HG03039 (cell line): ENCODE measurements at regions not wholly inside any gene's neighbourhood (a gene's known extent, or its start where the extent isn't known, plus 50 kb on each side); places are given as distances from the start of the nearest gene placed in this dataset.
"Not testable (repeated sequence)": the region's sequence is repeated elsewhere in the genome, so short reads cannot be mapped to it uniquely, and the experiment has no call there.

Source experiments
- ATAC-seq: cut with Tn5 transposase; IDR thresholded peaks from one replicate; pipeline ENCODE4 v1.9.1; 2021; ENCODE audit warnings: mild to moderate bottlenecking, moderate library complexity; ENCODE audit not compliant: unreplicated experiment

- ATAC-seq = peak; percentile 51
Measured at GRCh38 chr21:28334407-28334806, 658.3 kb downstream of the LTN1 start.

DNA sequence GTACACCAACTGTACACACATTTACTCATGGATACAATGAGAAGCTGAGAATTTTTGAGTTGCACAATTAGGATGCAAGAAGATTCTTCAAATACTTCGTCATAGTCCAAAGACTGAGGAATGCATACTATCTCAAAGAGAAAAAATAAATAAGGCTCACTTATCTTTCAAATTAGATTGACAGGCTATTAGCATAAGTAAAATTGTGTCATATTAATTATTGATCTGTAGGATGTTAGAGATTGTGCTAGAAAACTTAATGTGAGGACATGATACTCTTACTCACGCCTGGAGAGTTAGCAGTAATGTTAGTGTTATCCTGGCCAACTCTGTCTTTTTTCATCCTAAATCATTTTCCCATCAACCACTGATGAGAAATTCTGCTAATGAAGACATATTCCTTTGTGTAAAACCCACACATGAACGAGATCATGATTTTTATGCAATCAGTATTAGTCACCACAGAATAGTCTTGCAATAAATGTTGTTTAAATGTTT is 659.0 kb downstream of the LTN1 start:
- no peak for ATAC-seq

DNA sequence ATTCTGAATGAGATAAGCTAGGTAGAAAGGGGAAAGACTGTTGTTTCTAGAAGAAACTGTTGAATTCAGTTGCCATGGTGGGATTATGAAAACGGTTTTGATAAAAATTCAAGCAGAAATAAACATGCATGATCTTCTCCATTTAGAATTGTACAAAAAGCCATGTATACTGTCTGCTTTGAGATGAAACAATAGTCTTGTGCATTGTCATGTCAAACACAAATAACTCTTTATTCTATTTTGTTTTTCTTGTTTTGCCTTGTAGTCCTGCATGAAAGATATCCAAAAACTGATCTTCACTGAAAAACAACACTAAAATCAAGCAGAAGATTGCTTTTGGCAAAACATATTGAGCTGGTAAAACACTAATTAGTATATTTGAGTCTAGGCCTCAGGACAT is 659.9 kb downstream of the LTN1 start:
- ATAC-seq = no peak

GRCh38 chr21:28325618-28326017 is 667.1 kb downstream of the LTN1 start:
- ATAC-seq = no peak

DNA sequence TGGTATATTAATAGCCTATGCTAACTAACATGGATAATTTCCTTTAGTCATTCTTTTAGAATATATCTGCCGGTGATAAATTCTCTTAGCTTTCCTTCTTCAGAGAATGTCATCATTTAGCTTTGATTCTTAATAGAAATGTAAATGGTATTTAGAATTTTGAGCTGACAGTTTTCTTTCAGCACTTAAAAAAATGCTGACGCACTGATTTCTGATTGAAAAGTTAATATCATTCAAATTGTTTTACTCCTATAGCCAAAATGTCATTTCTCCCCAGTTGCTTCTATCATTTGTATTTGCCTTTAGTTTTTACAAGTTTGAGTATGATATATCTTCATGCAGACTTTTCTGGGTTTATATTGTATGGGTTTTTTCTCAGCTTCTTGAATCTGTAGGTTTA is 668.0 kb downstream of the LTN1 start:
- ATAC-seq = no peak

DNA sequence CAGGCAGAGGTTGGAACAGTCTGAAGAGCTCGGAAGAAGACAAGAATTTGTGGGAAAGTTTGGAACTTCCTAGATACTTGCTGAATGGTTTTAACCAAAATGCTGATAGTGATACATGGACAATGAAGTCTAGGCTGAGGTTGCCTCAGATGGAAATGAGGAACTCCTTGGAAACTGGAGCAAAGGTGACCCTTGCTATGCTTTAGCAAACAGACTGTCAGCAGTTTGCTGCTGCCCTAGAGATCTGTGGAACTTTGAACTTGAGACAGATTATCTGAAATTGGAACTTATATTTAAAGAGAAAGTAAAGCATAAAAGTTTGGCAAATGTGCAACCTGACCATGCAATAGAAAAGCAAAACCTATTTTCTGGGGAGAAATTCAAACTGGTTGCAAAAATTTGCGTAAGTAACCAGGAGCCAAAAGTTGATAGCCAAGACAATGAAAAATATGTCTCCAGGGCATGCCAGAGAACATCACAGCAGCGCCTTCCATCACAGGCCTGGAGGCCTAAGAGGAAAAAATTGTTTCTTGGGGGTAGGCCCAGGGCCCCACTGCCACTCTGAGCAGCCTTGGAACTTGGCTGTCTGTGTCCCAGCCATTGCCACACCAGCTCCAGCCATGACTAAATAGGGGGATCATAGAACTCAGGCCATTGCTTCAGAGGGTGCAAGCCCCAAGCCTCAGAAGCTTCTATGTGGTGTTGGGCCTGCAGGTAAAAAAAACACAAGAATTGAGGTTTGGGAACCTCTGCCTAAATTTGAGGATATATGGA is 675.3 kb downstream of the LTN1 start:
- no peak for ATAC-seq

GRCh38 chr21:28311411-28312190 is 681.1 kb downstream of the LTN1 start:
- ATAC-seq = no peak

GRCh38 chr21:28310711-28311110 is 682.0 kb downstream of the LTN1 start:
- no peak for ATAC-seq

- no peak for ATAC-seq
Measured at GRCh38 chr21:28310171-28310685, 682.4 kb downstream of the LTN1 start.

- ATAC-seq = no peak
Measured at GRCh38 chr21:28309596-28309995, 683.1 kb downstream of the LTN1 start.

- no peak for ATAC-seq
Measured at GRCh38 chr21:28308516-28308915, 684.2 kb downstream of the LTN1 start.

DNA sequence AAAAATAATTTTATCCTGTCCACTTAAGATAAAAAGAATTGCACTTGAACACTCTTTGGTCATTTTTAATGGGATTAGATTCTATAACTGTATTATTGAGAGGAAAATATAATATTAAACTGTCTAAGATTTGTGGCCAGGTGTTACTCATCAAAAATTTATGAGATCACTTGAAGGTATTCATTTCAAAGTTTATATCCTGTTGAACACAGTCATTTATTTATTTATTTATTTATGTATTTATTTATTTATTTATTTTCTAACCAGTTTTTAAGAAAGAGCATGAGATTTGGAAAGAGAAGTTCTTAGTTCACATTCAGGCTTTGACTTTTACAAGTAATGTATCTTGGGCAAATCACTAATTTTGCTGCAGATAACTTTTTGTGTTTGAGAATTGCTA is 692.7 kb downstream of the LTN1 start:
- ATAC-seq = no peak

DNA sequence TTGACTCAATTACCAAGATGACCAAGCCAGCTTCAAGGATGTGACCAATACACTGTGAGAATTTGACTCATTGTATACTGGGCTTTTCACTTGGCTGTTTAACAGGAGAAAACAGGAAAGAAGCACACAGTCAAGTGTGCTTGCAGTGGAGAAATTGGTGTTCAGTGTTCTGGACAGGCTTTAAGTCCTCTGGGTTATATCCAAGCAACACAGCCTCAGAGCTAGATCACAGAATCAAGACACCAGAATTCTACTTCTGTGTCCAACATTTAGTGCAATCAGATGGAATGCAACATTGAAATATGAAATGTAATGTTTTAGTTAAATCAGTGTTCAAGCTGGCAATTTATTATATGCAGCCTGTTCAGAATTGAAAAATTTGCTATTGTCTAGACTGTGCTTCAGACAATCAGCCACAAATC is 694.4 kb downstream of the LTN1 start:
- no peak for ATAC-seq

DNA sequence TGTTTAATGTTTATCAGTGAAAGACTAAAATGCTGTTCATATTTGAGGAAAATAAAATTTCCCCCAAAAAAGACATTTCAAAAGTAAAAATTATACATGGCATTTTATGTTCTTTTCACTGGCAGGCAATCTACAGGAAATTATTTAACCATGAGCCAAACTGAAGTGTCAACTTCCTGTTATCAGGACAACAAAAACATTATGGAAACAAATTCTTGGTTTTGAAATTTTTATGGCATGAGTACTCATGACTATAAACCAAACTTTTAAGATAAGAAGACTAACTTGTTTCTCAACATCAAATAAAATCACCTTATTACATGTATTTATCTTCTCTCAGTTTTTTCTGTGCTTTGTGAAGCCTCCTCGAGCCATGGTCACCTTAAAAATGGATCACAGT is 698.6 kb downstream of the LTN1 start:
- no peak for ATAC-seq

GRCh38 chr21:28283641-28284490 is 708.8 kb downstream of the LTN1 start:
- ATAC-seq = no peak

DNA sequence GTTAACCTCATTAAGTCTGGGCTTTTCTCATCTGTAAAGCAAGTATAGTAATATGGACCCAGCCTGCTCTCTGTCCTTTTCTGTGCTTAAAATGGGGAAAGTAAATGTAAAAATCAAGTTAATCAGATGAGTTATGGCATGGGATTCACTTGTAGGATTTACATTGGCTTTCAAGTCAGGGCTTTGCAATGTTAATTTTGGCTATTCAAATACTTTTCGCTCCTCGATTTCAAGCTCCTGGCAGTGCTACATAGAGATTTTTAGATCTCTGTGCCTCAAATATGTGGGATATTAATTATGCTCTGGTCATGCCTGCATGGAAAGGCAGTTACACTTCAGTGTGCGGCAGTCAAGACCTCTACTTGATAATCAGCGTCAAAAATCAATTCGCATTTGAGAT is 709.8 kb downstream of the LTN1 start:
- ATAC-seq = no peak

DNA sequence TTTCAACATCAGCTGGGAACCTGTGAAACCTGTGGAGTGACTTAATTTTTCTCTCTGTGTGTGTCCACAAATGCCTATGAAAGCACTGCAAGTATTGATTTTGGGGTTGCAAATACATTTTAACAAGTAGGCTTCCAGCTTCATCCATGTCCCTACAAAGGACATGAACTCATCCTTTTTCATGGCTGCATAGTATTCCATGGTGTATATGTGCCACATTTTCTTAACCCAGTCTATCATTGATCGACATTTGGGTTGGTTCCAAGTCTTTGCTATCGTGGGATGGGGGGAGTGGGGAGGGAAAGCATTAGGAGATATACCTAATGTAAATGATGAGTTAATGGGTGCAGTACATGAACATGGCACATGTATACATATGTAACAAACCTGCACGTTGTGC is 711.3 kb downstream of the LTN1 start:
- ATAC-seq = not testable (repeated sequence)

DNA sequence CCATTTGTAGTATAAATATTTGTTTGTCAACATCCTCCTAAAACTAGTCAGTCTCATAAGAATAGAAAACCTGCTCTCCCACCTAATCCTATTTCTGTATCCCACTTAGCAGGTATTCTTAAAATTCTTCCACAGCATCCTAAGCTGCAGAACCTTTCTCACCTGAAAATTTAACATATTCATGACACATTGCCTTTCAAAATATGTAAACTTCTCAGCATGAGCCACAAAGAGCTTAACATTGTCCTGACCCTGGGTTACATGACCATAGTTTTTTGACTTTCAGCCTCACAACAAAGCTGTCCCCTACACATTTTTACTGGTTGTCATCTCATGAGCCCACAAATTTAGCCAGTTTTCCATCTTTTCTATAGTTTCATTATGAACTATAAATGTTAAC is 712.1 kb downstream of the LTN1 start:
- ATAC-seq = no peak

DNA sequence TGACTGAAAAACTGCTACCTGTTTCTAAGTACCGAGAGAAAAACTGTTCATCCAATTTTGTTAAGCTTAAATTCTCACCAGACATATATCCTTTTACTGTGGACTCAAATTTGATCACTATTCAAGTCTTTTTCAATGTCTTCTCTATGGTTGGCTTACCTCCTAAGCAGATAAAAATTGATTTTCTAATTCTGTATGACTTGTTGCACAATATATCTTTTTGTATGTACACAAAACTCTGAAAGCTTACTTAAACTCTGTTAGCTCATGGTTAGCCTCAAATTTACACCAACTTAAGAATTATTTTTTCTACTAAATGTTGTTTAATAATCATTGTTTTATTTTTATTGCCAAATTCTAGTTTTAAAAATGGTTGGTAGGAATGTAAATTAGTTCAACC is 715.4 kb downstream of the LTN1 start:
- no peak for ATAC-seq

- no peak for ATAC-seq
Measured at GRCh38 chr21:28272272-28272992, 720.2 kb downstream of the LTN1 start.
